RWPE2 (cell line): ENCODE measurements at regions not wholly inside any gene's neighbourhood (a gene's known extent, or its start where the extent isn't known, plus 50 kb on each side); places are given as distances from the start of the nearest gene placed in this dataset.
"Not testable (repeated sequence)": the region's sequence is repeated elsewhere in the genome, so short reads cannot be mapped to it uniquely, and the experiment has no call there.

Source experiments
- ATAC-seq: fragments of 200-7000 bp; cut with Tn5 transposase; 3 replicates; pipeline ENCODE4 v1.9.1; 2021; ENCODE audit warnings: low read depth
- DNase-seq: peaks from one replicate; pipeline ENCODE4 v3.0.0-alpha.2; 2020; ENCODE audit warnings: low spot score
- H3K27ac ChIP-seq: fragments of 450-650 bp; 2 replicates; pipeline ENCODE4 v1.5.1; 2017; ENCODE audit warnings: mild to moderate bottlenecking; ENCODE audit not compliant: poor library complexity, severe bottlenecking
- H3K27me3 ChIP-seq: fragments of 250-450 bp; sonication (Bioruptor Pico); 2 replicates; pipeline ENCODE4 v1.5.1; 2021; ENCODE audit warnings: mild to moderate bottlenecking, moderate library complexity; ENCODE audit not compliant: insufficient read depth, poor library complexity, severe bottlenecking
- H3K36me3 ChIP-seq: fragments of 250-450 bp; sonication (Bioruptor Pico); 2 replicates; pipeline ENCODE4 v1.5.1; 2020; ENCODE audit warnings: low read depth, mild to moderate bottlenecking, moderate library complexity
- H3K4me1 ChIP-seq: fragments of 250-450 bp; sonication (Bioruptor Pico); 2 replicates; pipeline ENCODE4 v1.5.1; 2021; ENCODE audit warnings: mild to moderate bottlenecking, moderate library complexity; ENCODE audit not compliant: insufficient read depth, poor library complexity, severe bottlenecking
- H3K4me3 ChIP-seq: fragments of 250-450 bp; sonication (Bioruptor Pico); 2 replicates; pipeline ENCODE4 v1.5.1; 2021; ENCODE audit warnings: mild to moderate bottlenecking, moderate library complexity; ENCODE audit not compliant: severe bottlenecking
- H3K9me3 ChIP-seq: fragments of 250-450 bp; sonication (Bioruptor Pico); 2 replicates; pipeline ENCODE4 v1.5.1; 2021; ENCODE audit warnings: mild to moderate bottlenecking, moderate library complexity; ENCODE audit not compliant: severe bottlenecking
- TF ChIP-seq, protein P1 (sequence below): fragments of 450-650 bp; IDR thresholded peaks from one replicate; pipeline ENCODE4 v1.5.1; 2017; ENCODE audit warnings: mild to moderate bottlenecking, moderate library complexity; ENCODE audit not compliant: poor library complexity, severe bottlenecking

GRCh38 chr12:97985834-97986233 lies 523.2 kb downstream of the RMST start:
- no peaks in the 10 kb centered on the region for H3K9me3 ChIP-seq
- H3K36me3 ChIP-seq, result no peaks in the 10 kb centered on the region
- DNase-seq (no peak), ATAC-seq (no peak)
- no peak overlapping the region for H3K4me3 ChIP-seq
- TF ChIP-seq, protein P1, sequence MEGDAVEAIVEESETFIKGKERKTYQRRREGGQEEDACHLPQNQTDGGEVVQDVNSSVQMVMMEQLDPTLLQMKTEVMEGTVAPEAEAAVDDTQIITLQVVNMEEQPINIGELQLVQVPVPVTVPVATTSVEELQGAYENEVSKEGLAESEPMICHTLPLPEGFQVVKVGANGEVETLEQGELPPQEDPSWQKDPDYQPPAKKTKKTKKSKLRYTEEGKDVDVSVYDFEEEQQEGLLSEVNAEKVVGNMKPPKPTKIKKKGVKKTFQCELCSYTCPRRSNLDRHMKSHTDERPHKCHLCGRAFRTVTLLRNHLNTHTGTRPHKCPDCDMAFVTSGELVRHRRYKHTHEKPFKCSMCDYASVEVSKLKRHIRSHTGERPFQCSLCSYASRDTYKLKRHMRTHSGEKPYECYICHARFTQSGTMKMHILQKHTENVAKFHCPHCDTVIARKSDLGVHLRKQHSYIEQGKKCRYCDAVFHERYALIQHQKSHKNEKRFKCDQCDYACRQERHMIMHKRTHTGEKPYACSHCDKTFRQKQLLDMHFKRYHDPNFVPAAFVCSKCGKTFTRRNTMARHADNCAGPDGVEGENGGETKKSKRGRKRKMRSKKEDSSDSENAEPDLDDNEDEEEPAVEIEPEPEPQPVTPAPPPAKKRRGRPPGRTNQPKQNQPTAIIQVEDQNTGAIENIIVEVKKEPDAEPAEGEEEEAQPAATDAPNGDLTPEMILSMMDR, result no peak
- H3K4me1 ChIP-seq, result no peaks in the 10 kb centered on the region
- H3K27ac ChIP-seq, result no peak overlapping the region
- H3K27me3 ChIP-seq, result no peaks in the 10 kb centered on the region

- H3K4me3 ChIP-seq, H3K4me1 ChIP-seq, H3K27ac ChIP-seq, DNase-seq, ATAC-seq, H3K27me3 ChIP-seq, H3K9me3 ChIP-seq, H3K36me3 ChIP-seq: not testable (repeated sequence)
These were observed 526.0 kb downstream of the RMST start for GRCh38 chr12:97988588-97988987.

DNA sequence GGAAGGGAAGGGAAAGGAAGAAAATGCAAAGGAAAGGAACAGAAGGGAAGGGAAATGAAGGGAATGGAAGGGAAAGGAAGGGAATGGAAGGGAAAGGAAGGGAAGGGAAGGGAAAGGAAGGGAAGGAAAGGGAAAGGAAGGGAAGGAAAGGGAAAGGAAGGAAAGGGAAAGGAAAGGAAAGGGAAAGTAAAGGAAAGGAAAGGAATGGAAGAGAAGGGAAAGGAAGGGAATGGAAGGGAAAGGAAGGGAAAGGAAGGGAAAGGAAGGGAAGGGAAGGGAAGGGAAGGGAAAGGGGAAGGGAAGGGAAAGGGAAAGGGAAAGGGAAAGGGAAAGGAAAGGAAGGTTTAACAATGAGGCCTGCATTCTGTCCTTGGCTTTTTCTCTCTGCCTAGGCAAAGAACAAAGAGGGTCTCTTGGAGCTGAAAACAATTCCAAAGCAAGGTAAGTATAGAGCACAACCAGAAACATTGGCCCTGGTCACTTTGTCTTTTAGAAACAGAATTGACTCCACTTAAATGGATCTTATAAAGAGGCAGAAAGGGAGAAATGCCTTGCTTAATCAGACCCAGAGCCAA lies 525.9 kb upstream of the TMPO start:
- H3K9me3 ChIP-seq, result no peaks in the 10 kb centered on the region
- H3K4me3 ChIP-seq, result no peak overlapping the region
- no peaks in the 10 kb centered on the region for H3K4me1 ChIP-seq
- H3K27me3 ChIP-seq, result no peaks in the 10 kb centered on the region
- H3K27ac ChIP-seq, result no peak overlapping the region
- no peaks in the 10 kb centered on the region for H3K36me3 ChIP-seq
- DNase-seq (no peak), ATAC-seq (no peak)
- TF ChIP-seq, protein P1, result no peak

- no peak overlapping the region for H3K4me3 ChIP-seq
- ATAC-seq (no peak), DNase-seq (no peak)
- H3K27ac ChIP-seq, result no peak overlapping the region
- H3K27me3 ChIP-seq, result no peaks in the 10 kb centered on the region
- no peaks in the 10 kb centered on the region for H3K9me3 ChIP-seq
- H3K36me3 ChIP-seq, result no peaks in the 10 kb centered on the region
- TF ChIP-seq, protein P1, result no peak
- no peaks in the 10 kb centered on the region for H3K4me1 ChIP-seq
These were observed 520.5 kb upstream of the TMPO start for GRCh38 chr12:97994746-97995484.

GRCh38 chr12:97995559-97995958 lies 519.8 kb upstream of the TMPO start:
- Histone ChIP-seq H3K27ac (no peak overlapping the region), H3K36me3 (no peaks in the 10 kb centered on the region), H3K4me3 (no peak overlapping the region), H3K9me3 (no peaks in the 10 kb centered on the region), H3K4me1 (no peaks in the 10 kb centered on the region), H3K27me3 (no peaks in the 10 kb centered on the region)
- TF ChIP-seq, protein P1, result no peak
- no peak for DNase-seq
- ATAC-seq, result no peak
